ENCODE measurements at regions not wholly inside any gene's neighbourhood (a gene's known extent, or its start where the extent isn't known, plus 50 kb on each side); places are given as distances from the start of the nearest gene placed in this dataset.

DNA sequence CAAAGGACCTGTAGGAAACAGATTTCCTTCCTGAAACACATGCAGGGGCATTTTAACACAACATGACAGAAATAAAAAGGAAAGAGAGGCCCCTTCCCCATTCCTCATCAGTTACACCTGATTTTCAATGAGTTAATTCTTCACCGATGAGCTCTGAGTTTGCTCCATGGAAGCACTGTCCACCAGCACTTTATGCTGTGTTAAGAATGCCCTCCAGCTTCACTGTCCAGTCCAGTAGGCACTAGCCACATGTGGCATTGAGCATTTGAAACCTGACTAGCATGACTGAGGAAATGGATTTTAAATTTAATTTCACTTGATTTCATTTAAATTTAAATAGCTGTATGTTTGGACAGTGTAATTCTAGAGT lies 217.2 kb upstream of the SLC10A2 start:
- H3K9ac ChIP-seq (ENCODE audit: low read length) = peak overlapping the region; percentile 78
- no TSS peak for BruUV-seq (replicated peaks)

DNA sequence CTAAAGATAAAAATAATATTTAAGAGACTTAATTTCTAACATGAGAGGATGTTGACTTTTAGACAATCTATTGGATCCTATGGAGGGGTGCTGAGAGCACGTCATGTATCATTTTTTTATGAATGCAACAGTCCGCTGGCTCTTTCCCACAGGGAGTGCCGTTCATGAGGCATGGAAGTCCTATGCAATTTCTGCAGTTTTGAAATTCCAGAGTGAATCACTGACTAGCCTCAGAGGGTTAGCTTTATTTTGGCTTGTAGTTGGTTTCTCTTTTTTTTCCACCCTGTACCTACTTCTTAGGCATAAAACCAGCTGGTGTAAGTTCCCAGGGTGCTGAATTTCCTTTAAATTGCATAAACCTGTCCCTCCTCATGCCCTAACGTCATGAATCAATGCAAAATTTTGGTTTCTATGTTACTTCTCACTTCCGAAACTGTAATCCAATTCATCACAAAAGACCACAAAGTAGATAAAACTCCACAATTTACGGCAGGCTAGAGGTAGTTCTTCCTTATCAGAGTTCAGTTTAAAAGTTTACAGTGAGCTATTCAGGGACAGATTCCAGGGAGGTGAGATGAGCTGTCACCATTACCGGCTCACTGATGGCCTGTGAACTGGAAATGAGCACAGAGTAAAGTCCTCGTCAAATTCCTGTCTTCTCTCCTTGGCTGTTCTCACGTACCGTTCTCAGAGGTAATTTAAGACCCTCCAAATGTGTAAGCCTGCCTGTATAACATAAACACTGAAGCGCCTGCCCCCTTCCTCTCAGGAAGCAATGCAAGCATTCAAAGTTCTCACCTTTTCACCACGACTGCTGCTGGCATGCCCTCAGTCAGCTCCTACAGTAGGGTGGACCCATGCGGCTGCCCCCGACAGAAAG lies 216.6 kb upstream of the SLC10A2 start:
- Histone ChIP-seq H3K79me2 (ENCODE audit: low read length) (no peaks in the 10 kb centered on the region), H4K20me1 (ENCODE audit: low read length) (no peaks in the 10 kb centered on the region), H3K9me3 (ENCODE audit: low read length) (no peaks in the 10 kb centered on the region), H3K9me2 (replicated peaks; ENCODE audit: low read length) (no peaks in the 10 kb centered on the region), H3K27ac (ENCODE audit: low read length) (peak overlapping the region; percentile 97), H3F3A (ENCODE audit: low read length, unreplicated experiment) (no peaks in the 10 kb centered on the region), H3K4me2 (ENCODE audit: low read length) (peak overlapping the region; percentile 77), H3K4me3 (ENCODE audit: low read length) (peak overlapping the region; percentile 56; the same call in 1 of the 2 replicates), H3K4me1 (ENCODE audit: insufficient read depth, low read length) (peaks cover 18% of the 10 kb centered on the region), H3K36me3 (ENCODE audit: low read depth, low read length) (no peaks in the 10 kb centered on the region), H2AFZ (ENCODE audit: low read length) (peak overlapping the region; percentile 73), H3K27me3 (ENCODE audit: low read length) (no peaks in the 10 kb centered on the region), H3K9ac (ENCODE audit: low read length) (peak overlapping the region; percentile 78)
- POLR2A ChIA-PET (ENCODE audit: unreplicated experiment) = interaction anchor here (0.5 to 0.7 kb wide), 2 partner anchors 58 to 395 kb away, joined by 3 read pairs; no protein-coding TSS in a partner anchor
- TF ChIP-seq EZH2phosphoT487 (IDR thresholded peaks at IDR 0.05; ENCODE audit: borderline replicate concordance, low read length) = no peak
- TF ChIP-seq, protein P1, sequence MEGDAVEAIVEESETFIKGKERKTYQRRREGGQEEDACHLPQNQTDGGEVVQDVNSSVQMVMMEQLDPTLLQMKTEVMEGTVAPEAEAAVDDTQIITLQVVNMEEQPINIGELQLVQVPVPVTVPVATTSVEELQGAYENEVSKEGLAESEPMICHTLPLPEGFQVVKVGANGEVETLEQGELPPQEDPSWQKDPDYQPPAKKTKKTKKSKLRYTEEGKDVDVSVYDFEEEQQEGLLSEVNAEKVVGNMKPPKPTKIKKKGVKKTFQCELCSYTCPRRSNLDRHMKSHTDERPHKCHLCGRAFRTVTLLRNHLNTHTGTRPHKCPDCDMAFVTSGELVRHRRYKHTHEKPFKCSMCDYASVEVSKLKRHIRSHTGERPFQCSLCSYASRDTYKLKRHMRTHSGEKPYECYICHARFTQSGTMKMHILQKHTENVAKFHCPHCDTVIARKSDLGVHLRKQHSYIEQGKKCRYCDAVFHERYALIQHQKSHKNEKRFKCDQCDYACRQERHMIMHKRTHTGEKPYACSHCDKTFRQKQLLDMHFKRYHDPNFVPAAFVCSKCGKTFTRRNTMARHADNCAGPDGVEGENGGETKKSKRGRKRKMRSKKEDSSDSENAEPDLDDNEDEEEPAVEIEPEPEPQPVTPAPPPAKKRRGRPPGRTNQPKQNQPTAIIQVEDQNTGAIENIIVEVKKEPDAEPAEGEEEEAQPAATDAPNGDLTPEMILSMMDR (conservative IDR thresholded peaks at IDR 0.05; ENCODE audit: low read depth, low read length) = no peak
- CTCF ChIA-PET = no interaction called here
- BruUV-seq (replicated peaks) = no TSS peak
- intact Hi-C loops (cut with micrococcal nuclease) = no loop called here
- peak; percentile 86 for DNase-seq
- peak; percentile 88 for ATAC-seq

More for the DNA sequence above, 217.2 kb upstream of the SLC10A2 start:
- POLR2A ChIA-PET (ENCODE audit: unreplicated experiment) = interaction anchor here (0.7 kb wide), 1 partner anchor 57 kb away, joined by 3 read pairs; no protein-coding TSS in a partner anchor
- intact Hi-C loops (cut with micrococcal nuclease) = no loop called here
- H3K27ac ChIP-seq (ENCODE audit: low read length) = peak overlapping the region; percentile 97
- H3F3A ChIP-seq (ENCODE audit: low read length, unreplicated experiment) = no peaks in the 10 kb centered on the region
- no peaks in the 10 kb centered on the region for H4K20me1 ChIP-seq (ENCODE audit: low read length)
- H3K27me3 ChIP-seq (ENCODE audit: low read length) = no peaks in the 10 kb centered on the region
- DNase-seq (no peak), ATAC-seq (no peak)
- H3K79me2 ChIP-seq (ENCODE audit: low read length) = no peaks in the 10 kb centered on the region
- peak overlapping the region; percentile 56; the same call in 1 of the 2 replicates for H3K4me3 ChIP-seq (ENCODE audit: low read length)
- H3K36me3 ChIP-seq (ENCODE audit: low read depth, low read length) = no peaks in the 10 kb centered on the region
- CTCF ChIA-PET = no interaction called here
- peaks cover 24% of the 10 kb centered on the region for H3K4me1 ChIP-seq (ENCODE audit: insufficient read depth, low read length)
- H3K9me2 ChIP-seq (replicated peaks; ENCODE audit: low read length) = no peaks in the 10 kb centered on the region
- H2AFZ ChIP-seq (ENCODE audit: low read length) = peak overlapping the region; percentile 73
- TF ChIP-seq EZH2phosphoT487 (IDR thresholded peaks at IDR 0.05; ENCODE audit: borderline replicate concordance, low read length) (no peak), EZH2 (IDR thresholded peaks at IDR 0.05; ENCODE audit: low read length, unreplicated experiment) (no peak)
- TF ChIP-seq, protein P1 (conservative IDR thresholded peaks at IDR 0.05; ENCODE audit: low read depth, low read length) = no peak
- no peaks in the 10 kb centered on the region for H3K9me3 ChIP-seq (ENCODE audit: low read length)
- H3K4me2 ChIP-seq (ENCODE audit: low read length) = peak overlapping the region; percentile 77
